Upper lobe of left lung (tissue), 4 donors: ENCODE measurements at regions not wholly inside any gene's neighbourhood (a gene's known extent, or its start where the extent isn't known, plus 50 kb on each side); places are given as distances from the start of the nearest gene placed in this dataset.

Source experiments
- POLR2AphosphoS5 ChIP-seq, 2 donors: sonication (generic); formaldehyde crosslinking; IDR thresholded peaks; one replicate each; pipeline ENCODE4 v1.5.1; 2017; ENCODE audit warnings: antibody characterized with exemption in 2 of 2
- TF ChIP-seq, protein P1 (sequence below), 6 experiments: fragments of 450-650 bp in 4 of 6; fragments of 200-600 bp in 2 of 6; sonication (generic) in 2 of 6; IDR thresholded peaks; one replicate each; pipeline ENCODE4 v1.5.1; 2016 to 2019; ENCODE audit warnings: antibody characterized with exemption in 6 of 6

GRCh38 chr9:121573717-121574485 is 74.3 kb upstream of the GGTA1 start:
- TF ChIP-seq POLR2AphosphoS5 (IDR thresholded peaks at IDR 0.05): no peak
- TF ChIP-seq, protein P1, sequence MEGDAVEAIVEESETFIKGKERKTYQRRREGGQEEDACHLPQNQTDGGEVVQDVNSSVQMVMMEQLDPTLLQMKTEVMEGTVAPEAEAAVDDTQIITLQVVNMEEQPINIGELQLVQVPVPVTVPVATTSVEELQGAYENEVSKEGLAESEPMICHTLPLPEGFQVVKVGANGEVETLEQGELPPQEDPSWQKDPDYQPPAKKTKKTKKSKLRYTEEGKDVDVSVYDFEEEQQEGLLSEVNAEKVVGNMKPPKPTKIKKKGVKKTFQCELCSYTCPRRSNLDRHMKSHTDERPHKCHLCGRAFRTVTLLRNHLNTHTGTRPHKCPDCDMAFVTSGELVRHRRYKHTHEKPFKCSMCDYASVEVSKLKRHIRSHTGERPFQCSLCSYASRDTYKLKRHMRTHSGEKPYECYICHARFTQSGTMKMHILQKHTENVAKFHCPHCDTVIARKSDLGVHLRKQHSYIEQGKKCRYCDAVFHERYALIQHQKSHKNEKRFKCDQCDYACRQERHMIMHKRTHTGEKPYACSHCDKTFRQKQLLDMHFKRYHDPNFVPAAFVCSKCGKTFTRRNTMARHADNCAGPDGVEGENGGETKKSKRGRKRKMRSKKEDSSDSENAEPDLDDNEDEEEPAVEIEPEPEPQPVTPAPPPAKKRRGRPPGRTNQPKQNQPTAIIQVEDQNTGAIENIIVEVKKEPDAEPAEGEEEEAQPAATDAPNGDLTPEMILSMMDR (IDR thresholded peaks at IDR 0.05): no peak
